GM21737 (cell line): ENCODE measurements at regions not wholly inside any gene's neighbourhood (a gene's known extent, or its start where the extent isn't known, plus 50 kb on each side); places are given as distances from the start of the nearest gene placed in this dataset.
"Not testable (repeated sequence)": the region's sequence is repeated elsewhere in the genome, so short reads cannot be mapped to it uniquely, and the experiment has no call there.

ENCODE experiments used
- ATAC-seq: cut with Tn5 transposase; IDR thresholded peaks from one replicate; pipeline ENCODE4 v1.9.1; 2021; ENCODE audit warnings: mild to moderate bottlenecking, moderate library complexity; ENCODE audit not compliant: unreplicated experiment

- not testable (repeated sequence) for ATAC-seq
Measured at GRCh38 chr6:147651-148050, 144.6 kb upstream of the DUSP22 start.

DNA sequence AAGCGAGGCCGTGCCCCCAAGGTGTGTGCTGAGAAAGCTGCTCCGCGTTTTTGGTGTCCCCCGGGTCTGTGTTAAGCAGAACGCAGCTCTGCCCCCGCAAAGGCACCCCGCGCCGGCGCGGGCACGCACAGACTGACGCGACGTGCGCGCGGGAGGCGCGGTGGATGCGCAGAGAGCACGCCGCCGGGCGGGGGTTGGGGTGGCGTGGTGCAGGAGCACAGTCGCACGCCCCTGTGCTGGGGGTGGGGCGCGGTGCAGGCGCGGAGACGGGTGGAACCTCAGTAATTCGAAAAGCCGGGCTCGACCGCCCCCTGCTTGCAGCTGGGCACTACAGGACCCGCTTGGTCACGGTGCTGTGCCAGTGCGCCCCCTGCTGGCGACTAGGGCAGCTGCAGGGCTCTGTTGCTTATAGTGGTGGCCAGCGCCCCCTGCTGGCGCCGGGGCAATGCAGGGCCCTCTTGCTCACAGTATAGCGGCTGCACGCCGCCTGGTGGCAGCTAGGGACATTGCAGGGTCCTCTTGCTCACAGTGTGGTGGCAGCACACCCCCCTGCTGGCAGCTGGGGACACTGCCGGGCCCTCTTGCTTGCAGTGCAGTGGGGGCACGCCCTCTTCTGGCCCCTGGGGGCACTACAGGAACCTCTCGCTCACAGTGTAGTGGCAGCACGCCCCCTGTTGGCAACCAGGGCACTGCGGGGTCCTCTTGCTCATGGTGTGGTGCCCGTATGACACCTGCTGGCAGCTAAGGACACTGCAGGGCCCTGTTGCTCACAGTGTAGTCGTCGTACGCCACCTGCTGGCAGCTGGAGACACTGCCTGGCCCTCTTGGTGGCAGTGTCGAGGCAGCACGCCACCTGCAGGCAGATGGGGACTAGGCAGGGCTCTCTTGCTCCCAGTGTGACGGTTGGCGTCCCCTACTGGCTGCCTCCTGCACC is 144.0 kb upstream of the DUSP22 start:
- ATAC-seq, result peak; percentile 90

DNA sequence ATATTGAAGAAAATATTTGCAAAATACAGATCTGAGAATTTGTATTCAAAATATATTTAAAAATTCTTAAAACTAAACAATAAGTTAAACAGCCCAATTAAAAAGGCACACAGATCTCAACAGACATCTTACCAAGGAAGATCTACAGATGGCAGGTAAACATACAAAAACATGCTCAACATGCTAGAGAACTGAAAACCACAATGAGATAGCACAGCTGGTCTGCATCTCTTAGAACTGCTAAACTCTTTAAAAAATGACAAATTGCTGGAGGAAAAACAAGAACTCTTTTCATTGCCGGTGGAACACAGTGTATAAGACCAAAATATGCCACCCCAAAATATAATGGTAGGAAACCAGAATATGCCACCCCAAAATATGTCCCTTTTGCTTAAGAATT is 142.1 kb upstream of the DUSP22 start:
- not testable (repeated sequence) for ATAC-seq

DNA sequence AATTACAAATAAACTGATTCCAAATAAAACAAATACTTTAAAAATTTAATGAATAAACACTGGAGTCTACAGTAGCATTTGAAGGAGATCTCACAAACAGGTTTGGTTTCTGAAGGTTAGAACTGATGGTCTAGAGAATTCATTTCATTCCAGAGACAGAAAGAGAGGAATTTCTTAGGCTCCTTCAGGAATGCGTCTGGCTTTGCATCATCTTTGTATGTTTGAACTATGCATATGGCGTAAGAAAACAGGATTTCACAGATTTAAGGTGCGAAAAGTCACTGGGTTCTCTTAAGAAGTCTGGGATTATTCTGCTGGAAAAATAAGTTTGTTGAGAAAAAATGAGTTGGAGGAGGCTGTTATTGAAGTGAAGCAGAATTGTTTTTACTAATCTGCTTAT is 139.9 kb upstream of the DUSP22 start:
- ATAC-seq, result not testable (repeated sequence)

- ATAC-seq, result not testable (repeated sequence)
Measured at GRCh38 chr6:153026-153425, 139.3 kb upstream of the DUSP22 start.

- ATAC-seq, result not testable (repeated sequence)
Measured at GRCh38 chr6:153867-154266, 138.4 kb upstream of the DUSP22 start.

- not testable (repeated sequence) for ATAC-seq
Measured at GRCh38 chr6:154321-155092, 137.8 kb upstream of the DUSP22 start.

DNA sequence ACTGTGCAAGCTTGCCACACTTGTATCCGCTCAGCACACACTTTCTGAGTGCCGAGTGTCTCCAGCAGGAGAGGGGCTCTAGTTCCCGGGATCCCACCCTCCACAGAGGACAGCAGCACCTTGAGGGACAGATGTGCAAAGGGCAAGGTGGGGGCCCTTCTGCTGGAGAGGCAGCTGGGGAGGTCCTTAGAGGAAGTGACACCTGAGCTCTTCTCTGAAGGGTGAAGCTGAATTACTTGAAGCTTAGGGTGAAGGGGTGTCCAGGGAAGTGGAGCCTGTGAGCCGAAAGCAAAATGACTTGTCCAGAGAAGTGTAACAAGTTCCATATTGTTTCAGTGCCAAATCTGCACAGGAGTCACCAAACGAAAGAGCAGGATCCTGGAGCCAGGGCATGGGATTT is 136.3 kb upstream of the DUSP22 start:
- ATAC-seq, result no peak

- ATAC-seq, result not testable (repeated sequence)
Measured at GRCh38 chr6:156441-157140, 135.7 kb upstream of the DUSP22 start.

DNA sequence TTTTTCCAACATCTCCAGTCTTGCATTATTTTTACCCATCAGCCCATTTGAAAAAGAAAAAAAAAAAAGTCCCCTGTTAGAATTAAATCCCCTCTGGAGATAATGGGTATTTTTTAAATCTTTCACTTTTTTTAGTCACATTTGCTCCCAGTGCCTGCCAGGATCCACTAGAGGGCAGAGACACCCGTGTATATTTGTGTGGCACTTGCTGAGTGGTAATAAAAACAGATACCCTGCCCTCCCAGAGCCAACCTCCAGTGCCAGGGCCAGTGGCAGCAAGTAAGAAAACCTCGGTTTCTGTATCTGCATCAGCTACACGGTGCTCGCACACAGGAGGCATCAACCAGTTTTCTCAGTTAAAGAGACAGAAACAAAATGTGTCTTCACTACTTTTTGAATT is 135.1 kb upstream of the DUSP22 start:
- not testable (repeated sequence) for ATAC-seq

DNA sequence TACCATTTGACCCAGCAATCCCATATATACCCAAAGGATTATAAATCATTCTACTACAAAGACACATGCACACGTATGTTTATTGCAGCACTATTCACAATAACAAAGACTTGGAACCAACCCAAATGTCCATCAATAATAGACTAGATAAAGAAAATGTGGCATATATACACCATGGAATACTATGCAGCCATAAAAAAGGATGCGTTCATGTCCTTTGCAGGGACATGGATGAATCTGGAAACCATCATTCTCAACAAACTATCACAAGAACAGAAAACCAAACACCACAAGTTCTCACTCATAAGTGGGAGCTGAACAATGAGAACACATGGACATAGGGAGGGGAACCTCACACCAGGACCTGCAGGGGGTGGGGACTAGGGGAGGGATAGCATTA is 130.6 kb upstream of the DUSP22 start:
- not testable (repeated sequence) for ATAC-seq

DNA sequence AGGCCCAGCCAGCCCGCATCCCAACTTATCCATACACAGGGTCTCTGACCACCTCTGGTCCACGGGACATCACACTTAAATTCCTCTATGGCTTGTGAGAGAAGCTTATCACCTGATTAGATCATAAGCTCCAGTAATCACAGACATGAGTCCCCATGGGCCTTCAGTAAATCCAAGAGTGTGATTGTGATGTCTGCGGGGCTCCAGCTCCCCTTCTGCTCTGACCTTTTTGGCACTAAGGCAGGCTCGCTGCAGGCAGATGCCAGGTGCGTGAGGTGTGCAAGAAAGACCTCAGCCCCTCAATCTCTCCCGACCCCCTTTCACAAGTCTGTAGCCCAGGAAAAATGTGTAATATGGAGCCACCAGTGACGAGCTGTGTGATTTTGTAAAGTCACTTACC is 127.6 kb upstream of the DUSP22 start:
- no peak for ATAC-seq

DNA sequence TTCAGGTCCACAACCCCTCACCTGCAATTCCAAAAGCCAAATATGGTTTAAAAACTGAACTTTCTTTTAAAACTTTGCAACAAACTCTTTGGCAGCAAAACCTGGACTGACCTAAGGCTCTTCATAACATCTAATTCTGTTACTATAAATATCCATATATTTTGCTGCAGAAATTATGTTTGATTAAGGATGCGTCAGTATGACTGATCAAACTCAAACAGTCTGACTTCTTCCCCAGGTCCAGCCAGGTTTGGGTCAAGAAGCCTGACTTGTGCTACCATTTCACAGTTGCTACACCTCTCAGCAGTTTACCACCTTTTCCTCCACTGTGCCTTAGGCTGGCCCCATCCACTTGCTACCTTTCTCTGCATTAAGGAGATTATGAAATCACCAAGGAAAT is 127.0 kb upstream of the DUSP22 start:
- ATAC-seq, result no peak

DNA sequence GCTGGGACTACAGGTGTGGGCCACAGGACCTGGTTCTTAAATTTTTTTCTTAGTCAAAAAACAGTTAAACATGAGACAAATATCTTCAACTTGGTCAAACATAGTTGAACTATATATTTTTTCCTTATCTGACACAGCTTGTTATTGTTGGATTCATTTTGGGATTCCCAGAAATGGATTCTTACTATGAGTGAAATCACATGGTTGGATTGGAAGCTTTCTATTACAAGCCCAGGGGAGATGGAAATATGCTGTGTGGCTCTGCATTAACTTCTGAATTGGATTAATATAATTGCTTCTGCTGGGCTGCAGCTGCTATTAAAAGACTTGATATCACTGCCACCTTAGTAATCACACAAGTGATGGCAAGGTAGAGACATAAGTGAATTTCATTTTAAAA is 126.4 kb upstream of the DUSP22 start:
- ATAC-seq, result no peak

GRCh38 chr6:168865-169455 is 123.3 kb upstream of the DUSP22 start:
- ATAC-seq, result no peak

GRCh38 chr6:174036-174435 is 118.3 kb upstream of the DUSP22 start:
- ATAC-seq, result no peak

DNA sequence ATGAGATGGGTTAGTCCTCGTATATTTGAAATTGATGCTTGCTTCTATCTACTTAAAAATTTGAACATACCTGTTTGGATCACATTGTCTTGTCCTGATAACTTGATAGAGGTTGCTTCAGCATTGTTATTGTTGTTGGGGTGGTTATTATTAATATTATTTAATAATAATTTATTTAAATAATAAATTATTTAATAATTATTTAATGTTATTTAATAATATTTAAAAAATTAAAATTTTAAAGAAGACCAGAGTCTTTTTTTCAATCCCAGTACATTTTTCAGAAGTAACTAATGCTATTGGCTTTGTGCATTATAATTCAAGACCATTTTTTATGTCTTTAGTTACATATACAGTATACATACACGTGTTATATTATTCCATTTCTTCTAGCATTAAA is 116.6 kb upstream of the DUSP22 start:
- no peak for ATAC-seq

GRCh38 chr6:176766-177165 is 115.5 kb upstream of the DUSP22 start:
- no peak for ATAC-seq

DNA sequence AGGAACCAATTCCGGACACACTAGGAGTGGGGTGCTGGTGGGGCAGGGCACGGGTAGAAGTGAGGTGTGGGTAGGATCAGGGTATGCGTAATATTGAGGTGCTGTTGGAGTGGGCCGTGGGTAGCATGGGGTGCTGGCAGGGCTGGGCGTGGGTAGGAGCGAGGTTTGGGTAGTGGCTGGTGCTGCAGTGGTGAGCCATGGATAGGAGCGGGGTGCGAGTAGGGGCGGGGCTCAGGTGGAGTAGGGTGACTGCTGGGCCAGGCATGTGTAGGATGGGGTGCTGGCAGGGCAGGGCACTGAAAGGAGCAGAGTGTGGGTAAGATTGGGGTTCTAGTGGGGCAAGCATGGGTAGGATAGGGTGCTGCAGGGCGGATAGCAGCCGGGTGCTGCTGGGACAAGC is 114.2 kb upstream of the DUSP22 start:
- ATAC-seq, result no peak

GRCh38 chr6:178929-179328 is 113.4 kb upstream of the DUSP22 start:
- not testable (repeated sequence) for ATAC-seq
